K562 (cell line): ENCODE measurements at regions not wholly inside any gene's neighbourhood (a gene's known extent, or its start where the extent isn't known, plus 50 kb on each side); places are given as distances from the start of the nearest gene placed in this dataset.

Experiments
- ATAC-seq: fragments of 200-7000 bp; cut with Tn5 transposase; 3 replicates; pipeline ENCODE4 v1.9.1; 2020; ENCODE audit warnings: moderate library complexity
- BruUV-seq: library from RNA; stranded (reverse); fragments of 400-500 nt; replicated peaks from 2 replicates; lab custom pipeline; 2021; lab: Mats Ljungman, UMichigan
- CTCF ChIA-PET: fragments of 300-600 bp; formaldehyde crosslinking; extraction: SDS; loops from one replicate; lab custom pipeline; 2021; ENCODE audit warnings: low intra/inter-chr PET ratio; lab: Yijun Ruan, JAX
- POLR2A ChIA-PET: fragments of 300-600, 350-650 bp; sonication (Branson Sonifier 250); formaldehyde crosslinking; extraction: SDS; loops from one replicate; lab custom pipeline; 2021; ENCODE audit warnings: antibody characterized with exemption, inconsistent platforms; lab: Yijun Ruan, JAX
- DNase-seq, 4 experiments: peaks; one replicate each; pipeline versions ENCODE4 v3.0.0 to v3.0.0-alpha.2; 2011 to 2018; ENCODE audit warnings: low spot score in 3 of 4, mixed read lengths in 3 of 4; ENCODE audit errors: extremely low read depth in 1 of 4
- FAIRE-seq: peaks from 2 replicates; lab custom pipeline; 2011; peaks lifted over from hg19 to GRCh38; lab: Jason Lieb, UNC
- H2AFZ ChIP-seq: 2 replicates; pipeline ENCODE4 v1.6.0; 2011; ENCODE audit warnings: low read depth, low read length, control low read depth, inconsistent platforms
- H3K27ac ChIP-seq: fragments of 200-600 bp; 3 replicates; pipeline ENCODE4 v1.8.0; 2011; ENCODE audit warnings: low read depth, mild to moderate bottlenecking, control low read depth, inconsistent platforms, low read length, moderate library complexity, mixed read lengths; ENCODE audit errors: extremely low read depth
- H3K27me3 ChIP-seq, 2 experiments: fragments of 300-600 bp in 1 of 2; 2 replicates in 1 of 2; 3 replicates in 1 of 2; pipeline versions ENCODE4 v1.6.0 to v1.8.0; 2011; ENCODE audit warnings: inconsistent platforms in 2 of 2, low read length in 2 of 2, mild to moderate bottlenecking in 1 of 2, mixed read lengths in 1 of 2, moderate library complexity in 1 of 2; ENCODE audit not compliant: control insufficient read depth in 2 of 2, insufficient read depth in 2 of 2
- H3K36me3 ChIP-seq: fragments of 300-600 bp; 3 replicates; pipeline ENCODE4 v1.8.0; 2011; ENCODE audit warnings: mild to moderate bottlenecking, low read length, inconsistent platforms; ENCODE audit not compliant: control insufficient read depth, insufficient read depth
- H3K4me1 ChIP-seq, 2 experiments: fragments of 200-600 bp in 1 of 2; replicated peaks in 1 of 2; 2 replicates in 1 of 2; 3 replicates in 1 of 2; pipeline versions ENCODE4 v1.5.1 to v1.8.0; 2011; ENCODE audit warnings: inconsistent platforms in 2 of 2, low read length in 2 of 2, mild to moderate bottlenecking in 1 of 2, mixed read lengths in 1 of 2, moderate library complexity in 1 of 2; ENCODE audit not compliant: control insufficient read depth in 2 of 2, insufficient read depth in 2 of 2
- H3K4me2 ChIP-seq: 2 replicates; pipeline ENCODE4 v1.6.1; 2011; ENCODE audit warnings: low read length, control low read depth, inconsistent platforms, mixed read lengths; ENCODE audit not compliant: insufficient read depth
- H3K4me3 ChIP-seq: fragments of 200-600 bp; sonication (generic), shearing (Covaris generic); 2 replicates; pipeline ENCODE4 v1.5.1; 2016; ENCODE audit warnings: control low read depth, inconsistent platforms
- H3K79me2 ChIP-seq: fragments of 200-600 bp; 3 replicates; pipeline ENCODE4 v1.8.0; 2011; ENCODE audit warnings: low read length, inconsistent platforms; ENCODE audit not compliant: control insufficient read depth, insufficient read depth
- H3K9ac ChIP-seq, 2 experiments: 2 replicates each; pipeline versions ENCODE4 v1.6.0 to v1.6.1; 2011; ENCODE audit warnings: low read depth in 2 of 2, low read length in 2 of 2, control low read depth in 1 of 2, inconsistent platforms in 1 of 2, mild to moderate bottlenecking in 1 of 2, mixed read lengths in 1 of 2; ENCODE audit not compliant: insufficient read depth in 1 of 2
- H3K9me1 ChIP-seq: one replicate; pipeline ENCODE4 v1.6.0; 2011; ENCODE audit warnings: inconsistent platforms, mild to moderate bottlenecking, low read length, moderate library complexity; ENCODE audit not compliant: control insufficient read depth, insufficient read depth
- H3K9me3 ChIP-seq: replicated peaks from 2 replicates; pipeline ENCODE4 v1.5.1; 2011; ENCODE audit warnings: low read depth, low read length, inconsistent platforms; ENCODE audit not compliant: control insufficient read depth, insufficient read depth
- H4K20me1 ChIP-seq: replicated peaks from 2 replicates; pipeline ENCODE4 v1.6.1; 2011; ENCODE audit warnings: low read length, inconsistent platforms, mixed read lengths; ENCODE audit not compliant: control insufficient read depth, insufficient read depth
- BDP1 ChIP-seq: IDR thresholded peaks from 3 replicates; pipeline ENCODE4 v1.6.1; 2011; ENCODE audit not compliant: insufficient read length, insufficient read depth
- CCNT2 ChIP-seq: IDR thresholded peaks from 2 replicates; pipeline ENCODE4 v1.6.1; 2011; ENCODE audit warnings: borderline replicate concordance, low read depth, mild to moderate bottlenecking, moderate library complexity, mixed read lengths, low read length; ENCODE audit not compliant: insufficient read length; ENCODE audit errors: extremely low read depth
- KAT7 ChIP-seq: sonication (generic); formaldehyde crosslinking; IDR thresholded peaks from 2 replicates; pipeline ENCODE4 v1.8.0; 2022; ENCODE audit warnings: missing genetic modification reagents, mild to moderate bottlenecking, borderline replicate concordance
- POLR2B ChIP-seq: fragments of 450-650 bp; IDR thresholded peaks from 2 replicates; pipeline ENCODE4 v1.6.1; 2018; ENCODE audit warnings: low read depth; ENCODE audit not compliant: partially characterized antibody
- PURB ChIP-seq: sonication (generic); formaldehyde crosslinking; IDR thresholded peaks from 2 replicates; pipeline ENCODE4 v1.9.0; 2021; ENCODE audit warnings: low read depth, mild to moderate bottlenecking, missing genetic modification reagents
- SUPT5H ChIP-seq: fragments of 450-650 bp; IDR thresholded peaks from 2 replicates; pipeline ENCODE4 v1.6.1; 2016
- ZNF3 ChIP-seq: fragments of 250-450 bp; sonication (Bioruptor Pico); IDR thresholded peaks from 2 replicates; pipeline ENCODE4 v1.5.0; 2021; ENCODE audit warnings: mild to moderate bottlenecking, moderate library complexity
- ZNF551 ChIP-seq: fragments of 250-450 bp; sonication (Bioruptor Pico); IDR thresholded peaks from 2 replicates; pipeline ENCODE4 v1.5.0; 2021; ENCODE audit warnings: mild to moderate bottlenecking, moderate library complexity
- WGBS: fragments of 100-300 bp; shearing (Covaris generic); methylation state at CpG from one replicate; pipeline ENCODE4 v1.1.6; 2016; ENCODE audit warnings: low coverage, mixed read lengths; ENCODE audit not compliant: insufficient coverage; ENCODE audit errors: missing lambda C conversion rate; 5-methylcytosine and 5-hydroxymethylcytosine counted together
- in situ Hi-C: fragments of 300-500 bp; cut with MboI; formaldehyde crosslinking; loops from 4 replicates; pipeline ENCODE4 v1.15.0; 2018; ENCODE audit warnings: inconsistent platforms, mixed read lengths
- intact Hi-C: fragments of 100-400 bp; cut with micrococcal nuclease; formaldehyde crosslinking; loops from 2 replicates; pipeline ENCODE4 v1.14.2; 2022

DNA sequence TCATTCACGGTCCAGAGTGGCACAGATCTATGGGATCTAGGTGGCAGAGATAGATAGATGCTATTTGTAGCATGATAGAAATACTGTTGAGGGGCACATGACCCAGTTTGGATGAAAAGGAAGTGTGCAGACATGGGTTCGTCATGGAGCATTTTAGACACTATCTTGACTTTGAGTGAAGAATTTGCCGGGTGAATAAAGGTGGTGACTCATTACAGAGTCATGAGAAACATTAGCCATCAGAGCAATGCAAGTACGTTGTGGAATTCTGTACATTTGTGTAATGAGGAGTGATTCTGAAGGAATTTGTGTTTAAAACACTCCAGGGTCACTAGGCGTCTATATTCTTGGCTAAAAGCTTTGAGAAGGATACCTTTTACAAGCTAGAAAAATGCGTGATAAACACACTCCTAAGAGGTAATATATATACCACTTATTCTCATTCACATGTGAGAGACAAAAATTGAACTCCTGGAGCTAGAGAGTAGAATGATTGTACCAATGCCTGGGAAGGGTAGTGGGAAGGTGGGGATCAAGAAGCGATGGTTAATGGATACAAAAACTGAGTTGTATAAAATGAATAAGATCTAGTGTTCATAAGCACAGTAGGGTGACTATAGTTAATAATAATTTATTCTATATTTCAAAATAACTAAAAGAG lies 593.7 kb upstream of the LUZP2 start:
- Histone ChIP-seq H3K4me3 (no peak overlapping the region), H3K9me3 (no peaks in the 10 kb centered on the region), H3K4me1 (no peaks in the 10 kb centered on the region), H3K4me2 (no peak overlapping the region), H3K27ac (no peak overlapping the region), H2AFZ (no peak overlapping the region), H3K9me1 (no peaks in the 10 kb centered on the region), H3K9ac (no peak overlapping the region), H3K36me3 (no peaks in the 10 kb centered on the region), H3K27me3 (no peaks in the 10 kb centered on the region), H4K20me1 (no peaks in the 10 kb centered on the region), H3K79me2 (no peaks in the 10 kb centered on the region)
- CTCF ChIA-PET, result no interaction called here
- DNase-seq (no peak), ATAC-seq (no peak), FAIRE-seq (no peak)
- intact Hi-C loops, result no loop called here
- in situ Hi-C loops, result no loop called here
- WGBS, result 2% methylated on average over 7 of the region's 7 CpGs
- TF ChIP-seq SUPT5H, result no peak
- TF ChIP-seq BDP1, result no peak
- TF ChIP-seq ZNF551, result no peak
- TF ChIP-seq POLR2B, result no peak
- TF ChIP-seq CCNT2, result no peak
- no peak for TF ChIP-seq KAT7 (CRISPR knock-in tag)
- no peak for TF ChIP-seq ZNF3 (CRISPR knock-in tag)
- TF ChIP-seq PURB (CRISPR knock-in tag), result no peak
- POLR2A ChIA-PET, result no interaction called here
- BruUV-seq, result no TSS peak
